ENCODE measurements at regions not wholly inside any gene's neighbourhood (a gene's known extent, or its start where the extent isn't known, plus 50 kb on each side); places are given as distances from the start of the nearest gene placed in this dataset.
A peak's percentile ranks its signal among the peaks of the same experiment; 100 is the strongest.

- TF ChIP-seq REST (IDR thresholded peaks at IDR 0.05): no peak
- no peak for TF ChIP-seq SMC3 (IDR thresholded peaks at IDR 0.05)
These were observed 483.8 kb upstream of the GRIA1 start (continued) for GRCh38 chr5:153006681-153007080.

- ChIA-PET POLR2A (no interaction called here), CTCF (no interaction called here)
These were observed 476.3 kb upstream of the GRIA1 start for GRCh38 chr5:153014194-153014593.

GRCh38 chr5:153018121-153018520 lies 472.3 kb upstream of the GRIA1 start:
- FAIRE-seq (no peak), ATAC-seq (no peak), DNase-seq (ENCODE audit: low read depth in 1 of 2, low spot score in 1 of 2) (no peak)
- ChIA-PET CTCF (no interaction called here), POLR2A (no interaction called here)
- H3K4me1 ChIP-seq: no peaks in the 10 kb centered on the region
- no peaks in the 10 kb centered on the region; the same call in 2 of the 3 replicates for H3K9me3 ChIP-seq
- 19% methylated on average over 4 of the region's 4 CpGs for WGBS (ENCODE audit: missing lambda C conversion rate)
- no peak overlapping the region for H3K27ac ChIP-seq
- no peak for TF ChIP-seq EHF (CRISPR knock-in tag; IDR thresholded peaks at IDR 0.05)
- no peak for TF ChIP-seq USF2 (IDR thresholded peaks at IDR 0.05)
- TF ChIP-seq EHMT2 (IDR thresholded peaks at IDR 0.05; ENCODE audit: low read depth): no peak
- TF ChIP-seq POLR2AphosphoS2 (conservative IDR thresholded peaks at IDR 0.05; ENCODE audit: low read length): no peak
- no peak for TF ChIP-seq HES2 (IDR thresholded peaks at IDR 0.05)
- no peak for TF ChIP-seq ZNF302 (CRISPR knock-in tag; IDR thresholded peaks at IDR 0.05)
- no peak for TF ChIP-seq KDM5A (IDR thresholded peaks at IDR 0.05)
- TF ChIP-seq CHD4 (IDR thresholded peaks at IDR 0.05; ENCODE audit: borderline replicate concordance): no peak
- TF ChIP-seq ATOH8 (CRISPR knock-in tag; IDR thresholded peaks at IDR 0.05; ENCODE audit: low read depth): no peak
- TF ChIP-seq RARB (CRISPR knock-in tag; IDR thresholded peaks at IDR 0.05): no peak
- TF ChIP-seq HMGXB4 (CRISPR knock-in tag; IDR thresholded peaks at IDR 0.05; ENCODE audit: borderline replicate concordance): no peak
- no peak for TF ChIP-seq SMC3 (IDR thresholded peaks at IDR 0.05)
- TF ChIP-seq EP300 (IDR thresholded peaks at IDR 0.05): no peak
- TF ChIP-seq MAX (IDR thresholded peaks at IDR 0.05): no peak
- no peak for TF ChIP-seq MAFK (IDR thresholded peaks at IDR 0.05; ENCODE audit: partially characterized antibody)
- TF ChIP-seq MYC (IDR thresholded peaks at IDR 0.05; ENCODE audit: borderline replicate concordance, low read length): no peak
- no peak overlapping the region for H3K4me3 ChIP-seq
- no peak overlapping the region for H3K4me2 ChIP-seq

More at GRCh38 chr5:153014194-153014593, 476.3 kb upstream of the GRIA1 start:
- ATAC-seq: no peak
- H3K27ac ChIP-seq: no peak overlapping the region
- no peaks in the 10 kb centered on the region; the same call in 2 of the 3 replicates for H3K9me3 ChIP-seq
- H3K4me2 ChIP-seq: no peak overlapping the region
- 6% methylated on average over 4 of the region's 4 CpGs for whole genome bisulfite sequencing (ENCODE audit: missing lambda C conversion rate)
- no peak overlapping the region for H3K4me3 ChIP-seq
- TF ChIP-seq MAFK (IDR thresholded peaks at IDR 0.05; ENCODE audit: partially characterized antibody) (peak; percentile 47), RCOR1 (IDR thresholded peaks at IDR 0.05; ENCODE audit: low read depth, low read length) (no peak)
- no peaks in the 10 kb centered on the region for H3K4me1 ChIP-seq
- no peak for FAIRE-seq
- DNase-seq (ENCODE audit: low read depth in 1 of 2, low spot score in 1 of 2): no peak
